Suppressor macrophage (primary cell): ENCODE measurements at regions not wholly inside any gene's neighbourhood (a gene's known extent, or its start where the extent isn't known, plus 50 kb on each side); places are given as distances from the start of the nearest gene placed in this dataset.

ENCODE experiments used
- DNase-seq, 4 experiments: peaks; one replicate each; pipeline ENCODE4 v3.0.0-alpha.2; 2020 to 2022

- no peak for DNase-seq
These were observed 51.7 kb upstream of the ACVR2A start for GRCh38 chr2:147792966-147793617.

GRCh38 chr2:147790580-147790979, 54.2 kb upstream of the ACVR2A start:
- no peak for DNase-seq

GRCh38 chr2:147789720-147790119, 55.1 kb upstream of the ACVR2A start:
- DNase-seq, result no peak

GRCh38 chr2:147789287-147789686, 55.5 kb upstream of the ACVR2A start:
- DNase-seq, result no peak

- DNase-seq, result peak in 2 of 4 experiments; percentile 5 to 10
These were observed 62.5 kb upstream of the ACVR2A start for GRCh38 chr2:147782141-147782930.

GRCh38 chr2:147779440-147779839, 65.4 kb upstream of the ACVR2A start:
- DNase-seq, result no peak

- DNase-seq, result no peak
These were observed 67.4 kb upstream of the ACVR2A start for GRCh38 chr2:147777394-147777793.

- no peak for DNase-seq
These were observed 70.0 kb upstream of the ACVR2A start for GRCh38 chr2:147774805-147775204.

GRCh38 chr2:147773479-147773878, 71.3 kb upstream of the ACVR2A start:
- no peak for DNase-seq

GRCh38 chr2:147772781-147773180, 72.0 kb upstream of the ACVR2A start:
- no peak for DNase-seq

- DNase-seq, result no peak
These were observed 81.0 kb upstream of the ACVR2A start for GRCh38 chr2:147763861-147764260.

- DNase-seq, result no peak
These were observed 83.8 kb upstream of the ACVR2A start for GRCh38 chr2:147760984-147761383.

- DNase-seq, result no peak
These were observed 85.3 kb upstream of the ACVR2A start for GRCh38 chr2:147759536-147759935.

- no peak for DNase-seq
These were observed 86.0 kb upstream of the ACVR2A start for GRCh38 chr2:147758821-147759220.

- DNase-seq, result no peak
These were observed 88.8 kb upstream of the ACVR2A start for GRCh38 chr2:147756069-147756468.

- DNase-seq, result no peak
These were observed 104.5 kb upstream of the ACVR2A start for GRCh38 chr2:147740211-147740927.

GRCh38 chr2:147739508-147739907, 105.3 kb upstream of the ACVR2A start:
- DNase-seq, result no peak

GRCh38 chr2:147718831-147719230, 126.0 kb upstream of the ACVR2A start:
- no peak for DNase-seq

GRCh38 chr2:147716906-147717305, 127.9 kb upstream of the ACVR2A start:
- no peak for DNase-seq

- no peak for DNase-seq
These were observed 129.0 kb upstream of the ACVR2A start for GRCh38 chr2:147715807-147716206.

- no peak for DNase-seq
These were observed 130.2 kb upstream of the ACVR2A start for GRCh38 chr2:147714582-147714981.

- DNase-seq, result no peak
These were observed 131.5 kb upstream of the ACVR2A start for GRCh38 chr2:147713349-147713748.

GRCh38 chr2:147712051-147712450, 132.8 kb upstream of the ACVR2A start:
- DNase-seq, result no peak

- DNase-seq, result no peak
These were observed 133.8 kb upstream of the ACVR2A start for GRCh38 chr2:147711031-147711430.
